Fibroblast of villous mesenchyme (primary cell): ENCODE measurements at regions not wholly inside any gene's neighbourhood (a gene's known extent, or its start where the extent isn't known, plus 50 kb on each side); places are given as distances from the start of the nearest gene placed in this dataset.

Experiments used
- DNase-seq: peaks from one replicate; pipeline ENCODE4 v3.0.0-alpha.2; 2010; ENCODE audit warnings: low read depth
- H3K4me3 ChIP-seq: 2 replicates; pipeline ENCODE4 v1.5.1; 2011; ENCODE audit warnings: low read depth, mild to moderate bottlenecking, low read length
- TF ChIP-seq, protein P1 (sequence below): IDR thresholded peaks from 2 replicates; pipeline ENCODE4 v1.5.1; 2012; ENCODE audit warnings: low read depth, mild to moderate bottlenecking, low read length; ENCODE audit not compliant: insufficient read depth

DNA sequence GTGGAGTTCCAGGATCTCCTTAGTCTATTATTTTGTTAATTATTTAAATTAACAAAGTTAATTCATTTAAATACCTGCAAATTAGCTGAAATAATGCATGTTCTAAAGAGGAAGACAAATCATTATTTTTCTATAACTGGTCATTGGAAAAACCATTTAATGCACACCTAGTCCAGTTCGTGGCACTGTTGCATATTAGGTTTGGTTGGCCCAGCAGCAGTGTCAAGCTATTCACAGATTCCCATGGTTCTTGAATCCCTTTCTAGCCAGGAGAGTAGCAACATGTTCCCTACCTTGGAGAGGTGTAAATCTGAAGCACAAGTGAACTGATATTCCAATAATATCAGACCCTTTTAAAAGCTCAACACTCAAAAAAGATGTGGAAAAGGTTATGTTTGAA, 155.2 kb downstream of the TMEM161B start:
- TF ChIP-seq, protein P1, sequence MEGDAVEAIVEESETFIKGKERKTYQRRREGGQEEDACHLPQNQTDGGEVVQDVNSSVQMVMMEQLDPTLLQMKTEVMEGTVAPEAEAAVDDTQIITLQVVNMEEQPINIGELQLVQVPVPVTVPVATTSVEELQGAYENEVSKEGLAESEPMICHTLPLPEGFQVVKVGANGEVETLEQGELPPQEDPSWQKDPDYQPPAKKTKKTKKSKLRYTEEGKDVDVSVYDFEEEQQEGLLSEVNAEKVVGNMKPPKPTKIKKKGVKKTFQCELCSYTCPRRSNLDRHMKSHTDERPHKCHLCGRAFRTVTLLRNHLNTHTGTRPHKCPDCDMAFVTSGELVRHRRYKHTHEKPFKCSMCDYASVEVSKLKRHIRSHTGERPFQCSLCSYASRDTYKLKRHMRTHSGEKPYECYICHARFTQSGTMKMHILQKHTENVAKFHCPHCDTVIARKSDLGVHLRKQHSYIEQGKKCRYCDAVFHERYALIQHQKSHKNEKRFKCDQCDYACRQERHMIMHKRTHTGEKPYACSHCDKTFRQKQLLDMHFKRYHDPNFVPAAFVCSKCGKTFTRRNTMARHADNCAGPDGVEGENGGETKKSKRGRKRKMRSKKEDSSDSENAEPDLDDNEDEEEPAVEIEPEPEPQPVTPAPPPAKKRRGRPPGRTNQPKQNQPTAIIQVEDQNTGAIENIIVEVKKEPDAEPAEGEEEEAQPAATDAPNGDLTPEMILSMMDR = no peak
- DNase-seq = no peak

DNA sequence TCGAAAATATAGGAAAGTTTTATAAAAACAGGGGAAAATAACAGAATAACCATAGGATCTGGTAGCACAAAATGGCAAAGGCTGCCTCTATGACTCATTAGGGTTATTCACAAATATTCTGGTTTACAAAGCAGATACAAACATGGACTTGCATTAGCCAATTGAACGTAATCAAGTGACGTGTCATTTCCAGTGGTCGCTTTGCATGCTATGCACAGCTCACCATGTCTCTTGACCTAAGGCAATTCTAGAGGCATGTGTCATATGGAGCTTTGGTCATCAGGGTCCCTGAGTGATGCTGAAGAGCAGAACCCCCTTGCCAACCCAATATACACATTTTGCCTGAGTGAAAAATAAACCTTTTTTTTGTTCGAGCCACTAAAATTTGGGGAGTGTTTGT, 158.8 kb downstream of the TMEM161B start:
- TF ChIP-seq, protein P1 = no peak
- no peak overlapping the region for H3K4me3 ChIP-seq
- no peak for DNase-seq

More for the DNA sequence above, 155.2 kb downstream of the TMEM161B start:
- H3K4me3 ChIP-seq = no peak overlapping the region

DNA sequence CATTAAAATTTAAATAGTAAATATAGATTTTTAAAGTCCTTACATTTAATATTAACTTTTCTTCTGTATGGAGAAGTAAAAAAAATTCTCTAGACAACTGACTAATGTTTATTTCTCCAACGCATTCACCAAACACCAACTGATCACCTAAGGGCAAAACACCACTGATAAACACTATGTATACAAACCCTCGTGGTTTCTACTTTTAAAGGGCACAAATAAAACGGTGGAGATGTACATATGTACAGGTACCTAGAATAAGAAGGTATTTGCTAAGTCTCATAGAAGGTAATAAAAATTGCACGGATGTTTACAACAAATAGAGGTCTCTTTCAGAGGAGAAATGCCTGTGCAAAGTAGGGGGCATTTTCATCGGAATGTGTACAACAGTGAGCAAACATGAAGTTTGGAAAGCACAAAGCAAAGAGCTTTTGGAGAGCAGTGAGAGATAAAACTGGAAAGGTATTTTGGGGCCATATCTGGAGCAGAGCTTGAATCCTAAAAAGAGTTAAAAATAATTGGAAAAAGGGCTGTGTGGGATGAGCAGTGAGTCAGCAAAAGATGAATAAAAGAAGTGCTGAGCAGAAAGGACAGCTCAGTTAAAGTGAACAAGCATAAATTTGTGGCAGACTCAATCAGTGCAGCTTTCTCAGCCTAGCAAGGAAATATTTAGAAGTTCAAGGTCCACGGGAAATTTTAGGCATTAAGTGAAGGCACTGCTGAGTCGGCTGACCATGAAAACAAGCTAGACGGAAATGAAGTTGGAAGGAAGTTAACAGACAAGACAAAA, 160.0 kb downstream of the TMEM161B start:
- no peak overlapping the region for H3K4me3 ChIP-seq
- DNase-seq = no peak
- TF ChIP-seq, protein P1 = no peak

DNA sequence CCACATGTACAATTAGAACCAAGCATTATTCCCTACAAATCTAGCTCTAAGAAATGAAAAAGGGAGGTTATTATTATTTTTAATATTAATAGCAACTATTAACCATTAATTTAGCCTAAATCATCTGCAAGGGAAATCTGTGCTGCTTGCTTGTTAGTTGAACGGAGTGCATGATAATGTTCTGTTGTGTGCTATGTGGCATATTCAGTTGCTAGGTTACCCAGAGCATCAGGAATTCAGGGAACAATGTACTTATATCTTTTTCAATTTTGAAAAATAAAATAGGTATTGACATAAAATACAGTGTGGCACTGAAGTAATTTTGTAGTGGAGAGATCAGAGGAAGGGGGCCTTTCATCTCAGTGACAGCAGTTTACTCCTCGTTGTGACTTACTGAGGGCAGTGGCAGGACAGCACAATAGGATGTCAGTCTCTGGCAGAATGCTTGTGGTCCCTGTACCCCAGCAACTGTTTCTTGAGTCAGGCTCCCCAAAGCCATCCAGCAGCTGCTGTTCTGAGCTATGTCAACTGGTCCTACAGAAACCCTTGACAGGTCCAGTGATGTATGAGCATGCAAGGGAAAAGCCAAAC, 173.6 kb downstream of the TMEM161B start:
- DNase-seq = no peak
- H3K4me3 ChIP-seq = no peak overlapping the region
- TF ChIP-seq, protein P1 = no peak

DNA sequence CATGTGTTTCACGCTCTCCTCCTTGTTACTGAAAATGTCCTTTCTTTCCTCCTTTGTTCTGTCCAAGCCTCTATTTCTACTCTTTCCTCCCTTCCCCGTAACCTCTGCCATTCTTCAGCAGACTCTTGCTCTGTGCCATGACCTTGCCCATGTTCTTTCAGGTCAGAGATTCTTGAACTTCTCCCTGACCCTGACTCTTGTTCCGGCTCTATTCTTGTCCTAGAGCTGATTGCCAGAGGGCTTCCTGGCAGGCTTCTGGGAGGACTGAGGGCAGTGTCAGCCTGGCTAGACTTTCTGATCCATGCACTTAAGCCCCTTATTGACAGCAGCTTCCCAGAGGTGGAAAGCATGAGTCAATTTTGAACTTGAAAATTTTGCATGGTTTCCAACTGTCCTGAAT, 174.2 kb downstream of the TMEM161B start:
- H3K4me3 ChIP-seq = no peak overlapping the region
- DNase-seq = no peak
- TF ChIP-seq, protein P1 = no peak

DNA sequence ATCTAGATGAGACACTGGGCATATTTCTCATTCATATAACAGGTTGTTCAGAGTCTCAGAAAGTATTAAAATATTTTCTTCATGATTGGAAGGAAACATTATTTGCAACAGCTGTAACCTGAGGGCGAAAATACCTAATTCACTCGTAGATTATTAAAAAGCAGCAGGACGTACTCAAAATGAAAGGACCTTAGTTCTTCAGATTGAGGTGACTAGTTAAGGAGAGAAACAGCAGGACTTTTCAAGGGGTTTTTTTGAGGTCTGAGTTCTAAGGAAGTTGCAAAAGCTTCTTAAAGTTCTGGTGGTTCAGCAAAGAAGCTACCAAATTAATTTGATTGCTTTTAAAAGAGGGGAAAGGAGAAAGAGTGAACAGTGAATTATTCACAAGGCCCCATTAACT, 174.9 kb downstream of the TMEM161B start:
- no peak overlapping the region for H3K4me3 ChIP-seq
- DNase-seq = no peak
- TF ChIP-seq, protein P1 = no peak
